IMR-90 (cell line): ENCODE measurements at regions not wholly inside any gene's neighbourhood (a gene's known extent, or its start where the extent isn't known, plus 50 kb on each side); places are given as distances from the start of the nearest gene placed in this dataset.

Source experiments
- ATAC-seq: fragments of 200-7000 bp; cut with Tn5 transposase; 2 replicates; pipeline ENCODE4 v1.9.1; 2020; ENCODE audit warnings: low read depth, mild to moderate bottlenecking, moderate library complexity
- BruUV-seq: library from RNA; stranded (reverse); fragments of 400-500 nt; replicated peaks from 2 replicates; lab custom pipeline; 2021; lab: Mats Ljungman, UMichigan
- CTCF ChIA-PET: fragments of 300-600 bp; formaldehyde crosslinking; extraction: SDS; loops from one replicate; lab custom pipeline; 2021; ENCODE audit warnings: antibody characterized with exemption; lab: Yijun Ruan, JAX
- POLR2A ChIA-PET: fragments of 300-600 bp; sonication (Branson Sonifier 250); formaldehyde crosslinking; loops from one replicate; lab custom pipeline; 2022; ENCODE audit warnings: antibody characterized with exemption; ENCODE audit not compliant: unreplicated experiment; lab: Charles Lee
- DNase-seq: peaks from one replicate; pipeline ENCODE4 v3.0.0; 2013
- H2AFZ ChIP-seq: replicated peaks from 2 replicates; pipeline ENCODE3; 2013; ENCODE audit warnings: low read length, mild to moderate bottlenecking; ENCODE audit not compliant: poor library complexity
- H2AK5ac ChIP-seq: 2 replicates; pipeline ENCODE4 v1.6.1; 2013; ENCODE audit warnings: low read depth, low read length, inconsistent platforms
- H2AK9ac ChIP-seq: replicated peaks from 2 replicates; pipeline ENCODE3; 2013; ENCODE audit warnings: mild to moderate bottlenecking, low read depth, low read length, moderate library complexity; ENCODE audit not compliant: poor library complexity
- H2BK120ac ChIP-seq: 2 replicates; pipeline ENCODE4 v1.6.1; 2013; ENCODE audit warnings: low read depth, low read length, inconsistent platforms
- H2BK15ac ChIP-seq: 3 replicates; pipeline ENCODE4 v1.6.1; 2013; ENCODE audit warnings: low read depth, low read length, inconsistent platforms
- H2BK20ac ChIP-seq: 2 replicates; pipeline ENCODE4 v1.6.1; 2013; ENCODE audit warnings: low read depth, mild to moderate bottlenecking, inconsistent platforms, low read length, moderate library complexity
- H2BK5ac ChIP-seq: 2 replicates; pipeline ENCODE4 v1.6.1; 2013; ENCODE audit warnings: mild to moderate bottlenecking, low read depth, low read length, inconsistent platforms; ENCODE audit not compliant: poor library complexity, severe bottlenecking
- H3K14ac ChIP-seq: replicated peaks from 2 replicates; pipeline ENCODE4 v1.6.1; 2013; ENCODE audit warnings: low read depth, low read length, inconsistent platforms
- H3K18ac ChIP-seq: 2 replicates; pipeline ENCODE4 v1.6.1; 2013; ENCODE audit warnings: low read depth, low read length, control low read depth
- H3K23ac ChIP-seq: 2 replicates; pipeline ENCODE4 v1.6.1; 2013; ENCODE audit warnings: low read depth, low read length, inconsistent platforms
- H3K27ac ChIP-seq: 2 replicates; pipeline ENCODE4 v1.5.1; 2013; ENCODE audit warnings: mild to moderate bottlenecking, control low read depth, low read length; ENCODE audit not compliant: insufficient read depth
- H3K27me3 ChIP-seq: 2 replicates; pipeline ENCODE4 v1.6.1; 2013; ENCODE audit warnings: low read length; ENCODE audit not compliant: control insufficient read depth, insufficient read depth
- H3K36me3 ChIP-seq: 2 replicates; pipeline ENCODE4 v1.6.1; 2013; ENCODE audit warnings: low read length, mixed read lengths; ENCODE audit not compliant: control insufficient read depth, insufficient read depth
- H3K4ac ChIP-seq: 2 replicates; pipeline ENCODE4 v1.6.1; 2013; ENCODE audit warnings: low read depth, low read length, inconsistent platforms
- H3K4me1 ChIP-seq: 2 replicates; pipeline ENCODE4 v1.6.1; 2013; ENCODE audit warnings: low read length, mixed read lengths; ENCODE audit not compliant: control insufficient read depth, insufficient read depth
- H3K4me2 ChIP-seq: 2 replicates; pipeline ENCODE4 v1.6.1; 2013; ENCODE audit warnings: low read depth, mild to moderate bottlenecking, control low read depth, low read length, moderate library complexity
- H3K4me3 ChIP-seq: 2 replicates; pipeline ENCODE4 v1.5.1; 2013; ENCODE audit warnings: low read depth, mild to moderate bottlenecking, control low read depth, low read length, moderate library complexity; ENCODE audit not compliant: insufficient read depth
- H3K56ac ChIP-seq: 2 replicates; pipeline ENCODE4 v1.6.1; 2013; ENCODE audit warnings: low read length, inconsistent platforms; ENCODE audit not compliant: insufficient read depth; ENCODE audit errors: extremely low read depth
- H3K79me1 ChIP-seq, 2 experiments: 2 replicates each; pipeline ENCODE4 v1.6.1; 2013; ENCODE audit warnings: low read length in 2 of 2, inconsistent platforms in 1 of 2, low read depth in 1 of 2
- H3K9ac ChIP-seq: 2 replicates; pipeline ENCODE4 v1.6.1; 2013; ENCODE audit warnings: low read depth, low read length, control low read depth
- H3K9me1 ChIP-seq: 2 replicates; pipeline ENCODE4 v1.6.1; 2013; ENCODE audit warnings: low read length, inconsistent platforms; ENCODE audit not compliant: insufficient read depth
- H3K9me3 ChIP-seq: 2 replicates; pipeline ENCODE4 v1.6.1; 2013; ENCODE audit warnings: low read length; ENCODE audit not compliant: control insufficient read depth, insufficient read depth
- H4K20me1 ChIP-seq: 2 replicates; pipeline ENCODE4 v1.6.1; 2013; ENCODE audit warnings: low read length, inconsistent platforms; ENCODE audit not compliant: insufficient read depth
- H4K5ac ChIP-seq: 2 replicates; pipeline ENCODE4 v1.6.1; 2013; ENCODE audit warnings: mild to moderate bottlenecking, low read depth, low read length, control low read depth
- H4K8ac ChIP-seq, 2 experiments: 2 replicates each; pipeline ENCODE4 v1.6.1; 2013; ENCODE audit warnings: low read depth in 2 of 2, low read length in 2 of 2, control low read depth in 1 of 2, inconsistent platforms in 1 of 2
- H4K91ac ChIP-seq: 2 replicates; pipeline ENCODE4 v1.6.1; 2013; ENCODE audit warnings: low read depth, low read length, inconsistent platforms; ENCODE audit not compliant: insufficient read depth
- BHLHE40 ChIP-seq: fragments of 150-350 bp; IDR thresholded peaks from 2 replicates; pipeline ENCODE4 v1.6.1; 2016; ENCODE audit warnings: mild to moderate bottlenecking, low read depth, low read length
- CEBPB ChIP-seq: IDR thresholded peaks from 2 replicates; pipeline ENCODE4 v1.6.1; 2012; ENCODE audit warnings: low read depth, low read length, improper control_type of control experiment
- CHD1 ChIP-seq: IDR thresholded peaks from 2 replicates; pipeline ENCODE4 v1.6.1; 2012; ENCODE audit warnings: low read depth, low read length, improper control_type of control experiment
- FOS ChIP-seq: fragments of 150-350 bp; IDR thresholded peaks from 2 replicates; pipeline ENCODE4 v1.6.1; 2016; ENCODE audit warnings: low read depth, low read length
- MAFK ChIP-seq: IDR thresholded peaks from 2 replicates; pipeline ENCODE4 v1.6.1; 2012; ENCODE audit warnings: low read depth, low read length, improper control_type of control experiment
- MAZ ChIP-seq: IDR thresholded peaks from 2 replicates; pipeline ENCODE4 v1.6.1; 2012; ENCODE audit warnings: low read depth, mild to moderate bottlenecking, low read length, improper control_type of control experiment, moderate library complexity, borderline replicate concordance
- MXI1 ChIP-seq: IDR thresholded peaks from 2 replicates; pipeline ENCODE4 v1.6.1; 2012; ENCODE audit warnings: low read depth, mild to moderate bottlenecking, low read length, moderate library complexity, borderline replicate concordance
- NFE2L2 ChIP-seq: fragments of 150-350 bp; IDR thresholded peaks from 2 replicates; pipeline ENCODE4 v1.6.1; 2016; ENCODE audit warnings: low read depth, mild to moderate bottlenecking, low read length
- POLR2A ChIP-seq: IDR thresholded peaks from 2 replicates; pipeline ENCODE4 v1.6.1; 2012; ENCODE audit warnings: mild to moderate bottlenecking, low read depth, low read length
- RAD21 ChIP-seq: IDR thresholded peaks from 2 replicates; pipeline ENCODE4 v1.6.1; 2012; ENCODE audit warnings: low read length, improper control_type of control experiment
- RCOR1 ChIP-seq: IDR thresholded peaks from 2 replicates; pipeline ENCODE4 v1.6.1; 2012; ENCODE audit warnings: mild to moderate bottlenecking, low read length, improper control_type of control experiment; ENCODE audit not compliant: insufficient replicate concordance
- RFX5 ChIP-seq: IDR thresholded peaks from 2 replicates; pipeline ENCODE4 v1.8.0; 2012; ENCODE audit warnings: low read depth, mild to moderate bottlenecking, low read length, moderate library complexity
- SMC3 ChIP-seq: fragments of 150-350 bp; IDR thresholded peaks from 2 replicates; pipeline ENCODE4 v1.6.1; 2016; ENCODE audit warnings: low read depth, mild to moderate bottlenecking, antibody characterized with exemption, low read length, moderate library complexity
- WGBS, 2 experiments: methylation state at CpG; one replicate each; pipeline versions ENCODE4 v1.1.5 to v1.1.7; 2013; ENCODE audit warnings: missing lambda C conversion rate in 2 of 2; ENCODE audit not compliant: insufficient read length in 1 of 2; ENCODE audit errors: extremely low coverage in 2 of 2; 5-methylcytosine and 5-hydroxymethylcytosine counted together
- dilution Hi-C: fragments of 300-500 bp; cut with HindIII; formaldehyde crosslinking; loops from one replicate; pipeline ENCODE4 v1.14.3; 2018; ENCODE audit warnings: low sequenced_read_pairs; ENCODE audit not compliant: unreplicated experiment
- in situ Hi-C: fragments of 300-500 bp; cut with MboI; formaldehyde crosslinking; loops from 3 replicates; pipeline ENCODE4 v1.14.3; 2019; ENCODE audit warnings: low sequenced_read_pairs, inconsistent platforms, mixed read lengths
- intact Hi-C: fragments of 100-400 bp; cut with micrococcal nuclease; formaldehyde crosslinking; loops from 2 replicates; pipeline ENCODE4 v1.10.0; 2022
- TF ChIP-seq, protein P1 (sequence below): conservative IDR thresholded peaks from 2 replicates; pipeline ENCODE4 v1.5.1; 2012; ENCODE audit warnings: mild to moderate bottlenecking, low read depth, low read length, improper control_type of control experiment
- TF ChIP-seq, protein P2 (sequence below): fragments of 150-350 bp; IDR thresholded peaks from 2 replicates; pipeline ENCODE4 v1.6.1; 2016; ENCODE audit warnings: low read depth, mild to moderate bottlenecking, low read length, moderate library complexity, borderline replicate concordance
- TF ChIP-seq, protein P3 (sequence below): fragments of 150-350 bp; IDR thresholded peaks from 2 replicates; pipeline ENCODE4 v1.6.1; 2017; ENCODE audit warnings: mild to moderate bottlenecking, antibody characterized with exemption, low read length, low read depth

DNA sequence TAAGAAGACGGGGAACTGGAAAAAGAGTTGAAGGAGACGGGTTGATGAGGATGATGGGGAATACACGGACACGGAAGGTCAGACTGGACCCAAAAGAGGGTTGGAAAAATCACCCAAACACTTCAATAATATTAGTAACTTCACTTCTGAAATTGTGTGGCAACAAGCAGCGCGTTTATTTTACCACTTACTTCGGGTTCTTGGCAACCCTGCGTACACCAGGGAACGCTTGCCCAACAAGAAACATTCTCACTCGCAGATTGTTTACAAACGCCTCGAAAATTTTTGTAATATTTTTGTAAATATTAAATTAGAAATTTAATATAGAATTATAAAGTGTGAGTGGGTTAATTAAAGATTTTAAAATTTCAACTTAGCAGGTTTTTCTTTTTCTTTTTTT lies 99.5 kb downstream of the CEBPB start:
- H3K4me2 ChIP-seq: no peak overlapping the region
- H3K4me3 ChIP-seq: no peak overlapping the region
- no peak overlapping the region for H3K23ac ChIP-seq
- H2AK9ac ChIP-seq: no peak overlapping the region
- intact Hi-C loops: loop anchor here (5.0 kb wide), 1 partner anchor 98 kb away; the partner anchor contains the start of gene CEBPB
- peak overlapping the region; percentile 65 for H4K91ac ChIP-seq
- peak overlapping the region; percentile 100 for H2BK120ac ChIP-seq
- CTCF ChIA-PET: no interaction called here
- peaks cover 38% of the 10 kb centered on the region for H3K4me1 ChIP-seq
- H2BK20ac ChIP-seq: peak overlapping the region; percentile 74
- no TSS peak for BruUV-seq
- dilution Hi-C loops: no loop called here
- H2BK5ac ChIP-seq: no peak overlapping the region
- no peak overlapping the region for H3K9ac ChIP-seq
- no peaks in the 10 kb centered on the region for H3K27me3 ChIP-seq
- H3K9me1 ChIP-seq: peaks cover 29% of the 10 kb centered on the region
- H3K18ac ChIP-seq: peak overlapping the region; percentile 33; the same call in 1 of the 2 replicates
- peaks cover 0 to 27% of the 10 kb centered on the region in 2 experiments; a peak in 3 of 4 replicates for H3K79me1 ChIP-seq
- 100% methylated on average over 1 of the region's 12 CpGs; no CpG with 5 or more reads in 1 of the 2 experiments for WGBS, 2 experiments
- POLR2A ChIA-PET: no interaction called here
- DNase-seq (no peak), ATAC-seq (no peak)
- peak overlapping the region; percentile 11; the same call in 1 of the 2 replicates for H4K5ac ChIP-seq
- no peaks in the 10 kb centered on the region for H3K36me3 ChIP-seq
- peak overlapping the region; percentile 62 for H3K14ac ChIP-seq
- peak overlapping the region; percentile 47 for H3K4ac ChIP-seq
- no peak overlapping the region for H3K56ac ChIP-seq
- H2BK15ac ChIP-seq: peak overlapping the region; percentile 65; the same call in 1 of the 3 replicates
- H4K8ac ChIP-seq: peak overlapping the region in 1 of 2 experiments; percentile 4; a peak in 1 of 4 replicates
- no peak overlapping the region for H3K27ac ChIP-seq
- no peaks in the 10 kb centered on the region for H3K9me3 ChIP-seq
- TF ChIP-seq CHD1 (no peak), FOS (no peak), RFX5 (no peak), CEBPB (no peak), MAZ (no peak), MXI1 (no peak), RAD21 (no peak), SMC3 (no peak), MAFK (no peak), BHLHE40 (no peak), NFE2L2 (no peak), RCOR1 (no peak), POLR2A (no peak)
- TF ChIP-seq, protein P1, sequence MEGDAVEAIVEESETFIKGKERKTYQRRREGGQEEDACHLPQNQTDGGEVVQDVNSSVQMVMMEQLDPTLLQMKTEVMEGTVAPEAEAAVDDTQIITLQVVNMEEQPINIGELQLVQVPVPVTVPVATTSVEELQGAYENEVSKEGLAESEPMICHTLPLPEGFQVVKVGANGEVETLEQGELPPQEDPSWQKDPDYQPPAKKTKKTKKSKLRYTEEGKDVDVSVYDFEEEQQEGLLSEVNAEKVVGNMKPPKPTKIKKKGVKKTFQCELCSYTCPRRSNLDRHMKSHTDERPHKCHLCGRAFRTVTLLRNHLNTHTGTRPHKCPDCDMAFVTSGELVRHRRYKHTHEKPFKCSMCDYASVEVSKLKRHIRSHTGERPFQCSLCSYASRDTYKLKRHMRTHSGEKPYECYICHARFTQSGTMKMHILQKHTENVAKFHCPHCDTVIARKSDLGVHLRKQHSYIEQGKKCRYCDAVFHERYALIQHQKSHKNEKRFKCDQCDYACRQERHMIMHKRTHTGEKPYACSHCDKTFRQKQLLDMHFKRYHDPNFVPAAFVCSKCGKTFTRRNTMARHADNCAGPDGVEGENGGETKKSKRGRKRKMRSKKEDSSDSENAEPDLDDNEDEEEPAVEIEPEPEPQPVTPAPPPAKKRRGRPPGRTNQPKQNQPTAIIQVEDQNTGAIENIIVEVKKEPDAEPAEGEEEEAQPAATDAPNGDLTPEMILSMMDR: no peak
- TF ChIP-seq, protein P2, sequence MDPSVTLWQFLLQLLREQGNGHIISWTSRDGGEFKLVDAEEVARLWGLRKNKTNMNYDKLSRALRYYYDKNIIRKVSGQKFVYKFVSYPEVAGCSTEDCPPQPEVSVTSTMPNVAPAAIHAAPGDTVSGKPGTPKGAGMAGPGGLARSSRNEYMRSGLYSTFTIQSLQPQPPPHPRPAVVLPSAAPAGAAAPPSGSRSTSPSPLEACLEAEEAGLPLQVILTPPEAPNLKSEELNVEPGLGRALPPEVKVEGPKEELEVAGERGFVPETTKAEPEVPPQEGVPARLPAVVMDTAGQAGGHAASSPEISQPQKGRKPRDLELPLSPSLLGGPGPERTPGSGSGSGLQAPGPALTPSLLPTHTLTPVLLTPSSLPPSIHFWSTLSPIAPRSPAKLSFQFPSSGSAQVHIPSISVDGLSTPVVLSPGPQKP: no peak
- TF ChIP-seq, protein P3, sequence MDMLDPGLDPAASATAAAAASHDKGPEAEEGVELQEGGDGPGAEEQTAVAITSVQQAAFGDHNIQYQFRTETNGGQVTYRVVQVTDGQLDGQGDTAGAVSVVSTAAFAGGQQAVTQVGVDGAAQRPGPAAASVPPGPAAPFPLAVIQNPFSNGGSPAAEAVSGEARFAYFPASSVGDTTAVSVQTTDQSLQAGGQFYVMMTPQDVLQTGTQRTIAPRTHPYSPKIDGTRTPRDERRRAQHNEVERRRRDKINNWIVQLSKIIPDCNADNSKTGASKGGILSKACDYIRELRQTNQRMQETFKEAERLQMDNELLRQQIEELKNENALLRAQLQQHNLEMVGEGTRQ: no peak
- no peaks in the 10 kb centered on the region for H4K20me1 ChIP-seq
- in situ Hi-C loops: no loop called here
- H2AFZ ChIP-seq: no peak overlapping the region
- H2AK5ac ChIP-seq: peak overlapping the region; percentile 59; the same call in 1 of the 2 replicates
